ENCODE measurements at regions not wholly inside any gene's neighbourhood (a gene's known extent, or its start where the extent isn't known, plus 50 kb on each side); places are given as distances from the start of the nearest gene placed in this dataset.

GRCh38 chr9:89848060-89849040 is 243.5 kb downstream of the GADD45G start:
- Histone ChIP-seq H2BK20ac (ENCODE audit: low read length) (0 out of 2 replicates have a peak overlapping the region, but pooled peaks have one; percentile 55), H2BK5ac (ENCODE audit: low read depth, low read length) (peak overlapping the region; percentile 44; the same call in 1 of the 2 replicates), H4K8ac (ENCODE audit: extremely low read depth, insufficient read depth, low read length) (no peak overlapping the region), H3K4me3 (ENCODE audit: extremely low read depth in 1 of 4, insufficient read depth in 2 of 4, low read depth in 3 of 4, low read length in 4 of 4) (no peak overlapping the region), H3K56ac (replicated peaks; ENCODE audit: insufficient read length, low read depth, low read length) (no peak overlapping the region), H3K27me3 (replicated peaks in 1 of 4; ENCODE audit: control insufficient read depth in 3 of 4, extremely low read depth in 1 of 4, insufficient read depth in 3 of 4, low read length in 3 of 4) (no peaks in the 10 kb centered on the region; a peak in 1 of 7 replicates), H3K23ac (ENCODE audit: insufficient read length) (peak overlapping the region; percentile 53), H3K79me2 (ENCODE audit: control insufficient read depth in 1 of 2, insufficient read depth in 2 of 2, low read length in 2 of 2) (no peaks in the 10 kb centered on the region), H3K79me1 (ENCODE audit: low read depth, low read length) (no peaks in the 10 kb centered on the region), H2BK120ac (replicated peaks; ENCODE audit: low read depth, low read length) (no peak overlapping the region), H3K9me3 (ENCODE audit: insufficient read depth in 2 of 2, low read depth in 1 of 2, low read length in 1 of 2) (no peaks in the 10 kb centered on the region), H2AK5ac (ENCODE audit: low read depth, low read length) (peak overlapping the region; percentile 84), H3K9ac (replicated peaks in 1 of 4; ENCODE audit: extremely low read depth in 1 of 4, low read depth in 3 of 4, low read length in 3 of 4) (no peak overlapping the region), H3K4ac (replicated peaks; ENCODE audit: insufficient read length, low read depth, low read length) (no peak overlapping the region), H3K4me2 (ENCODE audit: insufficient read depth in 1 of 2, low read depth in 2 of 2, low read length in 2 of 2) (no peak overlapping the region), H3K36me3 (ENCODE audit: control insufficient read depth in 2 of 4, insufficient read depth in 4 of 4, low read length in 3 of 4) (no peaks in the 10 kb centered on the region), H3K18ac (ENCODE audit: extremely low read depth, low read length) (no peak overlapping the region), H3K4me1 (replicated peaks in 1 of 4; ENCODE audit: control insufficient read depth in 3 of 4, insufficient read depth in 4 of 4, low read length in 3 of 4) (peaks cover 0 to 4% (median 0%) of the 10 kb centered on the region in 4 experiments; a peak in 1 of 7 replicates), H3K23me2 (ENCODE audit: low read depth, low read length) (no peaks in the 10 kb centered on the region; the same call in 1 of the 2 replicates), H4K20me1 (replicated peaks in 1 of 2; ENCODE audit: control insufficient read depth in 1 of 2, insufficient read depth in 2 of 2, low read length in 2 of 2) (peaks cover 0 to 4% of the 10 kb centered on the region in 2 experiments), H2BK15ac (ENCODE audit: low read length) (peak overlapping the region; percentile 95; the same call in 1 of the 2 replicates), H2BK12ac (ENCODE audit: low read depth, low read length) (0 out of 2 replicates have a peak overlapping the region, but pooled peaks have one; percentile 43), H4K5ac (ENCODE audit: insufficient read length, low read depth, low read length) (no peak overlapping the region), H3K14ac (ENCODE audit: insufficient read length) (peak overlapping the region; percentile 40), H2AFZ (ENCODE audit: low read length) (no peak overlapping the region), H3K27ac (ENCODE audit: low read depth, low read length) (no peak overlapping the region), H4K91ac (replicated peaks; ENCODE audit: insufficient read length, low read length) (no peak overlapping the region)
- ChIA-PET CTCF (ENCODE audit: partially characterized antibody) (interaction anchor here (0.6 to 1.4 kb wide), 6 partner anchors 16 to 255 kb away, joined by 3 to 4 read pairs (median 3); no protein-coding TSS in a partner anchor), POLR2A (ENCODE audit: partially characterized antibody) (no interaction called here)
- DNase-seq (ENCODE audit: low read depth in 1 of 2, low spot score in 2 of 2) (no peak), FAIRE-seq (no peak)
- WGBS, 2 experiments (ENCODE audit: extremely low coverage in 1 of 2, insufficient coverage in 1 of 2, insufficient read length in 1 of 2, insufficient replicate concordance in 2 of 2, low coverage in 1 of 2, low lambda C conversion rate in 2 of 2, missing lambda C conversion rate in 1 of 2), result 83% methylated on average over 19 of the region's 20 CpGs; no CpG with 5 or more reads in 1 of the 2 experiments
- TF ChIP-seq BACH1 (IDR thresholded peaks at IDR 0.05; ENCODE audit: low read length) (no peak), KDM1A (IDR thresholded peaks at IDR 0.05; ENCODE audit: borderline replicate concordance, low read length) (no peak), SP2 (IDR thresholded peaks at IDR 0.05; ENCODE audit: low read length) (no peak), BRCA1 (IDR thresholded peaks at IDR 0.05; ENCODE audit: low read depth, low read length) (no peak), FOSL1 (IDR thresholded peaks at IDR 0.05; ENCODE audit: insufficient read depth, low read depth, low read length) (no peak), HDAC6 (IDR thresholded peaks at IDR 0.05; ENCODE audit: low read depth, low read length) (no peak), SP4 (IDR thresholded peaks at IDR 0.05; ENCODE audit: low read length) (no peak), GTF2F1 (IDR thresholded peaks at IDR 0.05; ENCODE audit: borderline replicate concordance, low read depth, low read length) (no peak), GABPA (IDR thresholded peaks at IDR 0.05; ENCODE audit: borderline replicate concordance, insufficient read depth, low read length) (no peak), CBX8 (IDR thresholded peaks at IDR 0.05; ENCODE audit: borderline replicate concordance, low read depth, low read length) (no peak), RAD21 (IDR thresholded peaks at IDR 0.05 in 1 of 2, conservative IDR thresholded peaks at IDR 0.05 in 1 of 2; ENCODE audit: low read depth in 2 of 2, low read length in 2 of 2) (no peak), CEBPB (IDR thresholded peaks at IDR 0.05; ENCODE audit: low read depth, low read length) (no peak)

Data from H1 (cell line).